Activated CD4-positive, alpha-beta T cell treated with anti-CD3 and anti-CD28 coated beads for 36 hours (primary cell): ENCODE measurements at regions not wholly inside any gene's neighbourhood (a gene's known extent, or its start where the extent isn't known, plus 50 kb on each side); places are given as distances from the start of the nearest gene placed in this dataset.

Experiments used
- ATAC-seq: fragments of 200-7000 bp; cut with Tn5 transposase; one replicate; pipeline ENCODE4 v1.10.0; 2021; ENCODE audit warnings: mild to moderate bottlenecking, moderate library complexity
- CTCF ChIA-PET: fragments of 350-600 bp; sonication (Branson Sonifier 250); formaldehyde crosslinking; loops from one replicate; lab custom pipeline; 2021; ENCODE audit warnings: antibody characterized with exemption; lab: Charles Lee
- POLR2A ChIA-PET: fragments of 350-600 bp; sonication (Branson Sonifier 250); formaldehyde crosslinking; loops from one replicate; lab custom pipeline; 2021; ENCODE audit warnings: antibody characterized with exemption, inconsistent platforms; lab: Charles Lee
- DNase-seq: peaks from one replicate; pipeline ENCODE4 v3.0.0-alpha.2; 2020
- H3K27ac Mint-ChIP-seq: one replicate; pipeline ENCODE4 v1.8.0; 2021; ENCODE audit warnings: mixed read lengths
- H3K27me3 Mint-ChIP-seq: one replicate; pipeline ENCODE4 v1.8.0; 2021; ENCODE audit warnings: mixed read lengths
- H3K36me3 Mint-ChIP-seq: one replicate; pipeline ENCODE4 v1.8.0; 2021; ENCODE audit warnings: low read depth, mixed read lengths
- H3K4me1 Mint-ChIP-seq: one replicate; pipeline ENCODE4 v1.8.0; 2021; ENCODE audit warnings: mixed read lengths
- H3K4me3 Mint-ChIP-seq: one replicate; pipeline ENCODE4 v1.8.0; 2021; ENCODE audit warnings: mild to moderate bottlenecking, moderate library complexity, mixed read lengths
- H3K9me3 Mint-ChIP-seq: one replicate; pipeline ENCODE4 v1.8.0; 2021; ENCODE audit warnings: low read depth, mixed read lengths
- intact Hi-C, 2 experiments: fragments of 100-400 bp; cut with DNase I in 1 of 2; cut with micrococcal nuclease in 1 of 2; formaldehyde crosslinking; loops; one replicate each; pipeline versions ENCODE4 v1.14.2 to v1.15.1; 2022 to 2024; cut with DNase I, micrococcal nuclease

GRCh38 chr13:40271931-40272775 lies 394.3 kb downstream of the FOXO1 start:
- Mint-ChIP-seq H3K27me3 (no peaks in the 10 kb centered on the region), H3K4me3 (no peak overlapping the region), H3K27ac (peak overlapping the region; percentile 70), H3K9me3 (no peaks in the 10 kb centered on the region), H3K4me1 (peaks cover 30% of the 10 kb centered on the region), H3K36me3 (no peaks in the 10 kb centered on the region)
- ChIA-PET POLR2A (interaction anchor here (0.6 to 0.9 kb wide), 2 partner anchors 43 to 496 kb away, joined by 3 to 4 read pairs; no protein-coding TSS in a partner anchor), CTCF (interaction anchor here (0.6 to 1.7 kb wide), 7 partner anchors 13 to 414 kb away, joined by 3 to 5 read pairs (median 3); no protein-coding TSS in a partner anchor)
- intact Hi-C loops: no loop called here
- ATAC-seq (peak; percentile 92), DNase-seq (peak; percentile 77)

DNA sequence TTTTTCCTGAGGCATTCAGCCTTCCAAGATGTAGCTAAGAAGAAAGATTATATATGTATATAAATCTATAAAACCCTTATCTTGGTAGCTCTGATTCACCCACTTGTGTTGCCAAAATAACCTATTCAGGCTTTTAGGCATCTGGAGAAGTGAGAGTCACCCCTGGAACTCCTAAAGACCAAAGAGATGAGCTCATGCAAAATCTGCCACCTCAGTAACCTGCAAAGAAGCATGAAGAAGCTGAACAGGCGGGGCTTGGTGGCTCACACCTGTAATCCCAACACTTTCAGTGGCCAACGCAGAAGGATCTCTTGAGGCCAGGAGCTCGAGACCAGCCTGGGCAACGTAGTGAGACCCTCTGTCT lies 393.7 kb downstream of the FOXO1 start:
- peak; percentile 84 for ATAC-seq
- H3K36me3 Mint-ChIP-seq: no peaks in the 10 kb centered on the region
- ChIA-PET CTCF (interaction anchor here (0.6 to 1.7 kb wide), 6 partner anchors 12 to 414 kb away, joined by 3 to 5 read pairs (median 4); no protein-coding TSS in a partner anchor), POLR2A (interaction anchor here (0.5 to 0.9 kb wide), 3 partner anchors 42 to 495 kb away, joined by 3 to 4 read pairs (median 3); no protein-coding TSS in a partner anchor)
- intact Hi-C loops: no loop called here
- H3K4me3 Mint-ChIP-seq: no peak overlapping the region
- no peak overlapping the region for H3K27ac Mint-ChIP-seq
- no peaks in the 10 kb centered on the region for H3K9me3 Mint-ChIP-seq
- H3K4me1 Mint-ChIP-seq: peaks cover 30% of the 10 kb centered on the region
- H3K27me3 Mint-ChIP-seq: no peaks in the 10 kb centered on the region
- DNase-seq: peak; percentile 28

DNA sequence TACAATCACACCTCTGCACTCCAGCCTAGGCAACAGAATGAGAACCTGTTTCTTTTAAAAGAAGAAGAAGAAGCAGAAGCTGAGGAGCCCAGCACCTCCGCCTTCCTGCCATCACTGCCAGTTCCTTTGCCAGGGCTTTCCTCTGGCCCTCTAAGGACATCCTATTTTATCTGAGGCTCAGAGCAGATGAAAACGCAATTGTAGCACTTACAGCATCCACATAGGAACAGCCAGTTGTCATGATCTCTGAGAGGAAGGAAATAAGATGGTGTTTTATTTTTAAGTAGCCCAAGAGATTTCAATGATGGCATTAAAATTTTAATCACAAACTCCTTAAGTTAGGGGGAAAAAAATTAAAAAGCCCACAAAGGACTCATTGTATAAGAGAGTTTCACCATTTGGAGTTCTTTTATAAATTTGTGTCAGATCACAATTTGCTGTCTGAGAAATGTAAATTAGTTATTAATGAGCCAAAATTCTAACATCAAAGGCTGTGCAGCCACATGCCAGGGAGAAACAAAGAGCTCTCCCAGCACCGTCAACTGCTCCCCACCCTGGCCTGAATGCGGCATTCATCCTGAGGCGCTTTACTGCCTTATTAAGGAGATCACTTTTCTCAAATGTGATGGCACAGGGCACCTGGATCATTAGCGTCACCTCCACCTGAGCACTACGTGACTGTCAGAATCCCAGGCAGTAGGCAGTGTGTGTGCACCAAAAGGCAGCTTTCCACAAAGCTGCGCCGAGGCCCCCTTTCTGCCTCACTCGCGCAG lies 393.0 kb downstream of the FOXO1 start:
- Mint-ChIP-seq H3K27ac (no peak overlapping the region), H3K36me3 (no peaks in the 10 kb centered on the region), H3K4me3 (no peak overlapping the region), H3K27me3 (no peaks in the 10 kb centered on the region), H3K9me3 (no peaks in the 10 kb centered on the region), H3K4me1 (peaks cover 30% of the 10 kb centered on the region)
- DNase-seq (no peak), ATAC-seq (no peak)
- POLR2A ChIA-PET: interaction anchor here (0.5 to 0.9 kb wide), 2 partner anchors 41 to 179 kb away, joined by 3 to 4 read pairs; no protein-coding TSS in a partner anchor
- CTCF ChIA-PET: interaction anchor here (1.6 to 1.7 kb wide), 2 partner anchors 11 to 204 kb away, joined by 5 read pairs; no protein-coding TSS in a partner anchor
- intact Hi-C loops: no loop called here

DNA sequence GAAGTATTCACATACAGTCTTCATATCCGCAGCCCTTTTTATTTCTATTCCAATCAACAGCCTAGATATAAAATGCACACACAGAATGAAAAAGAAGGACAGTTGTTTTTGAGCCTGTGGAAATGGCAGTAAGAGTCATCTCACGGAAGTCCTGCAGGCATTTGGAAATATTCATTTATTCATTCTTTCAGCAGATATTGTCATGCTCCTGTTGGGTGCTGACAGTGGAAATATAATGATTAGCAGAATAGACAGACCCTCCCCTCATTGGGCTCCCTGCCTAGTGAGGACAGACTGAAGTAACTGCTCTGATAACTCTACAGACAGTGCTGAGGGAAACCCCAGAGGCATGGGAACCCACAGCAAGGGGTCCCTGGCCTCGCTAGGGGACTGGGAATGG lies 392.3 kb downstream of the FOXO1 start:
- CTCF ChIA-PET: no interaction called here
- intact Hi-C loops: no loop called here
- Mint-ChIP-seq H3K9me3 (no peaks in the 10 kb centered on the region), H3K36me3 (no peaks in the 10 kb centered on the region), H3K4me1 (peaks cover 30% of the 10 kb centered on the region), H3K27me3 (no peaks in the 10 kb centered on the region), H3K27ac (no peak overlapping the region), H3K4me3 (no peak overlapping the region)
- DNase-seq (no peak), ATAC-seq (no peak)
- POLR2A ChIA-PET: no interaction called here

DNA sequence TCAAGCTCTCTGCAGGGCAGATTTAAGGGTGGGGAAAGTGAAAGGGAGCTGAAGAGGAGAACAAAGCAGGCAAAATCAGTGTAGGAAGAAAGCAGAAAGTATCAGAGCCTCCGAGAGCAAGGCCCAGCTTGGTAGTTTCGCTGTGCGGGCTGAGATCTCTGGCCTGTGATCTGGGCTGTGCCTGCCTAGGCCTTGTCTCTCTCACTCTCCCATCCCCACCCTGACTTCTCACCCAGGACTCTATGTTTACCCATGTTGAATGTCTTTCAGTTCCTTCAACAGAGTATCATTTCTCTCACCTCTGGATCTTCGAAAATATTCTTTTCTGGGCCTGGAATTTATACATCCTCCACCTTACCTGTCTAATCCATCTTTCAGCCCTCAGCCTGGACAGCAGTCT lies 391.3 kb downstream of the FOXO1 start:
- ChIA-PET CTCF (no interaction called here), POLR2A (no interaction called here)
- no peak for DNase-seq
- no peaks in the 10 kb centered on the region for H3K27me3 Mint-ChIP-seq
- intact Hi-C loops: no loop called here
- H3K4me1 Mint-ChIP-seq: peaks cover 30% of the 10 kb centered on the region
- no peaks in the 10 kb centered on the region for H3K9me3 Mint-ChIP-seq
- no peak overlapping the region for H3K27ac Mint-ChIP-seq
- H3K36me3 Mint-ChIP-seq: no peaks in the 10 kb centered on the region
- H3K4me3 Mint-ChIP-seq: no peak overlapping the region
- no peak for ATAC-seq

DNA sequence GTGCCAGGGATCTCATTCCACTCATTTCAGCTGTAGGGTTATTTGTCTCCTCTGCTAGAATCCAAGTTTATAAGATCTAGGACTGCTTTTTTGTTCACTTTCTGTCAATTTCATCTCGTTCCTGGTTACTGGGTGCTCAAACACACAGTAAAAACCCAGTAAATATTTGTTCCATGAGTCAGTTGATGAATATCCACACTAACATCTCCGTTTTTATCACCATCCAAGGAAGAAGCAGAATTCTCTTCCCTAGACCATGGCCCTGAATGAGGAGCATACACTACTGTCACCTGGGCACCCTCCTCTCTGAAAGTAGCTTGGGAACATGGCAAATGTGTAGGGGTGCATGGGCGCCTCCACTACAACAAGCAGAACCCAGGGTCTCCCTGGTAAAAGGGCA lies 390.8 kb downstream of the FOXO1 start:
- H3K4me1 Mint-ChIP-seq: peaks cover 26% of the 10 kb centered on the region
- DNase-seq: no peak
- no peaks in the 10 kb centered on the region for H3K36me3 Mint-ChIP-seq
- intact Hi-C loops: no loop called here
- no peak overlapping the region for H3K27ac Mint-ChIP-seq
- no peaks in the 10 kb centered on the region for H3K9me3 Mint-ChIP-seq
- no peaks in the 10 kb centered on the region for H3K27me3 Mint-ChIP-seq
- no peak for ATAC-seq
- CTCF ChIA-PET: no interaction called here
- POLR2A ChIA-PET: no interaction called here
- no peak overlapping the region for H3K4me3 Mint-ChIP-seq

- Mint-ChIP-seq H3K9me3 (peaks cover 2% of the 10 kb centered on the region), H3K4me3 (no peak overlapping the region), H3K27me3 (no peaks in the 10 kb centered on the region), H3K27ac (no peak overlapping the region), H3K4me1 (no peaks in the 10 kb centered on the region), H3K36me3 (no peaks in the 10 kb centered on the region)
- intact Hi-C loops: no loop called here
- ATAC-seq (no peak), DNase-seq (no peak)
- ChIA-PET CTCF (interaction anchor here (0.6 to 2.0 kb wide), 3 partner anchors 11 to 215 kb away, joined by 3 to 5 read pairs (median 3); no protein-coding TSS in a partner anchor), POLR2A (no interaction called here)
Measured at GRCh38 chr13:40283666-40284065, 382.8 kb downstream of the FOXO1 start.

DNA sequence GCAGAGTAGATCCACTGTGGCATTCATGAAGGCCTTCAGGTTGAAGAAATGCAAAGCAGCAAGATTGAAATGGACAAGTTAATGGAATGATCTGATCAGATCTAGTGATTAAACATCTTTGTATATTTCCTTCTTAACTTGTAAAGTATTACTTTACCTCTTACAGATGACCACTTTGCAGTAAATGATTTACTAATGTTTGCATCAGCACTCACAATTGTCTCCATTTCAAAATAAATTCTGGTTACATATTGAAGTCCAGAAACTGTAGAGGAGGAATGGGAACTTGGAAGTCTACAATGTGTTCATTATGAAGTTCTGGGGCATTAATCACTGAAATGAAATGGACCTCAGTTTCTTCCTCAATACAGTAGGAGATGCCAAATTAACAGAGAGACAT lies 380.8 kb downstream of the FOXO1 start:
- H3K36me3 Mint-ChIP-seq: no peaks in the 10 kb centered on the region
- H3K27ac Mint-ChIP-seq: no peak overlapping the region
- peaks cover 10% of the 10 kb centered on the region for H3K4me1 Mint-ChIP-seq
- intact Hi-C loops: no loop called here
- DNase-seq (no peak), ATAC-seq (no peak)
- peaks cover 2% of the 10 kb centered on the region for H3K9me3 Mint-ChIP-seq
- H3K27me3 Mint-ChIP-seq: no peaks in the 10 kb centered on the region
- CTCF ChIA-PET: interaction anchor here (0.6 to 2.5 kb wide), 4 partner anchors 13 to 216 kb away, joined by 3 to 10 read pairs (median 4); no protein-coding TSS in a partner anchor
- POLR2A ChIA-PET: no interaction called here
- no peak overlapping the region for H3K4me3 Mint-ChIP-seq

GRCh38 chr13:40287428-40287827 lies 379.0 kb downstream of the FOXO1 start:
- ATAC-seq: no peak
- Mint-ChIP-seq H3K9me3 (no peaks in the 10 kb centered on the region), H3K4me1 (peaks cover 18% of the 10 kb centered on the region), H3K4me3 (no peak overlapping the region), H3K36me3 (no peaks in the 10 kb centered on the region), H3K27ac (no peak overlapping the region), H3K27me3 (no peaks in the 10 kb centered on the region)
- ChIA-PET POLR2A (interaction anchor here (0.6 kb wide), 1 partner anchor 393 kb away, joined by 3 read pairs; no protein-coding TSS in a partner anchor), CTCF (interaction anchor here (0.5 to 2.5 kb wide), 3 partner anchors 14 to 311 kb away, joined by 4 to 10 read pairs (median 4); no protein-coding TSS in a partner anchor)
- DNase-seq: no peak
- intact Hi-C loops: no loop called here

GRCh38 chr13:40288259-40288658 lies 378.2 kb downstream of the FOXO1 start:
- Mint-ChIP-seq H3K4me3 (no peak overlapping the region), H3K27me3 (no peaks in the 10 kb centered on the region), H3K9me3 (no peaks in the 10 kb centered on the region), H3K4me1 (peaks cover 18% of the 10 kb centered on the region), H3K27ac (no peak overlapping the region), H3K36me3 (no peaks in the 10 kb centered on the region)
- CTCF ChIA-PET: interaction anchor here (1.0 kb wide), 1 partner anchor 27 kb away, joined by 4 read pairs; no protein-coding TSS in a partner anchor
- POLR2A ChIA-PET: interaction anchor here (0.6 kb wide), 1 partner anchor 597 kb away, joined by 6 read pairs; no protein-coding TSS in a partner anchor
- ATAC-seq: no peak
- no peak for DNase-seq
- intact Hi-C loops: no loop called here

GRCh38 chr13:40290758-40291157 lies 375.7 kb downstream of the FOXO1 start:
- no peak overlapping the region for H3K4me3 Mint-ChIP-seq
- H3K27me3 Mint-ChIP-seq: no peaks in the 10 kb centered on the region
- peaks cover 18% of the 10 kb centered on the region for H3K4me1 Mint-ChIP-seq
- DNase-seq (no peak), ATAC-seq (peak; percentile 85)
- intact Hi-C loops: no loop called here
- no peaks in the 10 kb centered on the region for H3K36me3 Mint-ChIP-seq
- peaks cover 5% of the 10 kb centered on the region for H3K9me3 Mint-ChIP-seq
- POLR2A ChIA-PET: no interaction called here
- no peak overlapping the region for H3K27ac Mint-ChIP-seq
- CTCF ChIA-PET: no interaction called here
